Choroid plexus epithelial cell (primary cell): ENCODE measurements at regions not wholly inside any gene's neighbourhood (a gene's known extent, or its start where the extent isn't known, plus 50 kb on each side); places are given as distances from the start of the nearest gene placed in this dataset.

ENCODE experiments used
- DNase-seq: peaks from one replicate; pipeline ENCODE4 v3.0.0-alpha.2; 2010; ENCODE audit warnings: low read depth
- H3K4me3 ChIP-seq: 2 replicates; pipeline ENCODE4 v1.5.1; 2011; ENCODE audit warnings: low read depth, mild to moderate bottlenecking, control low read depth, low read length, moderate library complexity
- TF ChIP-seq, protein P1 (sequence below): conservative IDR thresholded peaks from 2 replicates; pipeline ENCODE4 v1.5.1; 2011; ENCODE audit warnings: low read depth, mild to moderate bottlenecking, control low read depth, inconsistent platforms, low read length, moderate library complexity

DNA sequence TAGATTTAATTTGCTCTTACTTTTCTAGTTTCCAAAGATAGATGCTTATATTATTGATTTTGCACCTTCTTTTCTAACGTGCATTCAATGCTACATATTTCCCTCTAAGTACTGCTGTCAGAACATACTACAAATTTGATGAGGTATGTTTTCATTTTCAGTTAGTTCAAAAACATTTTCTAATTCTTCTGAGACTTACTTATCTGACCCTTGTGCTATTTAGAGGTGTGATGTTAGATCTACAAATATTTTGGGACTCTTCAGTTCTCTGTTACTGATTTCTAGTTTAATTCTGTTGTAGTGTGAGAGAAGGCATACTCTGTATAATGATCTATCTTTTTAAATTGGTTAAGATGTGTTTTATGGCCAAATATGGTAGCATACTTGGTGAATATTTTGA, 97.8 kb upstream of the TMEM168 start:
- no peak overlapping the region for H3K4me3 ChIP-seq
- no peak for DNase-seq
- TF ChIP-seq, protein P1, sequence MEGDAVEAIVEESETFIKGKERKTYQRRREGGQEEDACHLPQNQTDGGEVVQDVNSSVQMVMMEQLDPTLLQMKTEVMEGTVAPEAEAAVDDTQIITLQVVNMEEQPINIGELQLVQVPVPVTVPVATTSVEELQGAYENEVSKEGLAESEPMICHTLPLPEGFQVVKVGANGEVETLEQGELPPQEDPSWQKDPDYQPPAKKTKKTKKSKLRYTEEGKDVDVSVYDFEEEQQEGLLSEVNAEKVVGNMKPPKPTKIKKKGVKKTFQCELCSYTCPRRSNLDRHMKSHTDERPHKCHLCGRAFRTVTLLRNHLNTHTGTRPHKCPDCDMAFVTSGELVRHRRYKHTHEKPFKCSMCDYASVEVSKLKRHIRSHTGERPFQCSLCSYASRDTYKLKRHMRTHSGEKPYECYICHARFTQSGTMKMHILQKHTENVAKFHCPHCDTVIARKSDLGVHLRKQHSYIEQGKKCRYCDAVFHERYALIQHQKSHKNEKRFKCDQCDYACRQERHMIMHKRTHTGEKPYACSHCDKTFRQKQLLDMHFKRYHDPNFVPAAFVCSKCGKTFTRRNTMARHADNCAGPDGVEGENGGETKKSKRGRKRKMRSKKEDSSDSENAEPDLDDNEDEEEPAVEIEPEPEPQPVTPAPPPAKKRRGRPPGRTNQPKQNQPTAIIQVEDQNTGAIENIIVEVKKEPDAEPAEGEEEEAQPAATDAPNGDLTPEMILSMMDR = no peak

DNA sequence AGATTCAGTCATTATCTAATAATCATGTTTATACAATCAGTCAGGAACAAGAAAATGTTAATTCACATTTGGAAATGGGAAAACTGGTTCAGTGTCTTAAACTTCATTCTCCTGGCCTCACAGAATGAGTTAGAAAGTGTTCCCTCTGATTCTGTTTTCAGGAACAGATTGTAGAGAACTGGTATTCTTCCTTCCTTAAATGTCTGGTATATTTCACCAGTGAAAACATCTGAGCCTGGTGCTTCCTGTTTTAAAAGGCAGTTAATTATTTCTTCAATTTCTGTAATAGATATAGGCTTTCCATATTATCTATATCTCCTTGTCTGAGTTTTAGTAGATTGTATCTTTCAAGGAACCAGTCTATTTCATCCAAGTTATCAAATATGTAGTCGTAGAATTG, 97.1 kb upstream of the TMEM168 start:
- TF ChIP-seq, protein P1 = no peak
- no peak for DNase-seq
- no peak overlapping the region for H3K4me3 ChIP-seq

DNA sequence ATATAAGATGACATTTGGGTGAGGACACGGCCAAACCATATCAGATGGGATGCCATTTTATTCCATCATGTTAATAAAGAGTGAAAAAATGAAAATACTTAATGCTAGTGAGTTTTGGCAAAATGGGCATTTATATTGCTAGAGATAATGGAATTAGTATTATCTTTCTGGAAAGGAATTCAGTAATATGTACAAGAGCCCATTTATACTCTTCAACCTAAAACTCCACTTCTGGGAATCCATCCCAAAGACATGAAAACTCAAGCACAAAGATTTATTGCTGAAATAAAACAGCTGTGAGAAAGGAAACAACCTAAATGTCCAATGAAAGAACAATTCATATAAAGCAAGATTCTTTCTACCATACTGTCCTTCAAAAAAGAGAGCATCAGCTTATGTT, 96.0 kb upstream of the TMEM168 start:
- H3K4me3 ChIP-seq = no peak overlapping the region
- TF ChIP-seq, protein P1 = no peak
- no peak for DNase-seq

DNA sequence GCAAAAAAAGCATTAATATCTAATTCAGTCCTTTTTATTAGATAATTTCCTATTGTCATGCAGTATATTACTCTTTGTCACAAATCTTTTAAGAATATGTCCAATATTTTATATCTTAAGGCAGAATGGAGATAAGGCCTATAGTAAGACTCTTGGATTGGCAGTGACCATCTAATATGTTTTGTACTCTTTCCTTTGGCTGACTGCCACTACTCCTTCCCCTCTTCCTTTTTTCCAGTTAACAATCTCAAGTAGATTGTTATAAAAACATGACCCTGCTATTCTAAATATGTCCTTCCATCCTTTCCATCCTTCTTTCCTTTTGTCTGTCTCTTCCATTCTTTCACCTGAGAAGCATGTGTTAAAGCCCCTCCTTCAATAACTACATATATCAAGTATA, 92.8 kb upstream of the TMEM168 start:
- TF ChIP-seq, protein P1 = no peak
- peak; percentile 32 for DNase-seq
- no peak overlapping the region for H3K4me3 ChIP-seq

DNA sequence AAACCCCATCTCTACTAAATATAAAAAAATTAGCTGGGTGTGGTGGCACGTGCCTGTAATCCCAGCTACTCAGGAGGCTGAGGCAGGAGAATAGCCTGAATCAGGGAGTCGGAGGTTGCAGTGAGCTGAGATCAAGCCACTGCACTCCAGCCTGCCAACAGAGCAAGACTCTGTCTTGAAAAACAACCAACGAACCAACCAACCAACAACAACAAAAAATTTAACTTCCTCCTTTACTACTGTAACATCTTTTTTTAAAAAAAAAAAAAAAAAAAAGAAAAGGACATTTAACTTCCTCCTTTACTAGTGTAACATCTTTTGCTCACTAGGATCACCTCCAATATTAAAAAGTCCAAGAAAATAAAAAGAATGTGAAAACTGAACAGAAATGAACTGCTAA, 92.3 kb upstream of the TMEM168 start:
- TF ChIP-seq, protein P1 = no peak
- no peak overlapping the region for H3K4me3 ChIP-seq
- no peak for DNase-seq

DNA sequence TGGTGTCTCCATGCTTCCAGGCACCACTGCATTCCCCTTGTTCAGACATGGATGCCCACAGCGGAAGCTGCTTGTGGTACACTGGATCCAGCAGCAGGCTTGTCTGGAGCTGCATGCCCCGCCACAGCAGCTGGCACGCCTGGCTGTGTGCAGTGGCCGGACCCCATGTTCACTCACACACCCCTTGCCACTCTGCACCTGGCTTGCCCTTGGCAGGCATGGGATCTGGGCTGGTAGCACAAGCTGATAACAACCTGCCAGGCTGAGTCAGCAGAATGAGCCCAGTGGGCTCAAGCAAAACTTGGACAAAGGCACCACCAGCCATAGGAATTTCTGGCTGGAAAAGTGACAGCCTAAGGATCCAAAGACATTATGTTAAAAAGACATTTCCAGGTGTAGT, 91.8 kb upstream of the TMEM168 start:
- TF ChIP-seq, protein P1 = no peak
- H3K4me3 ChIP-seq = no peak overlapping the region
- no peak for DNase-seq

DNA sequence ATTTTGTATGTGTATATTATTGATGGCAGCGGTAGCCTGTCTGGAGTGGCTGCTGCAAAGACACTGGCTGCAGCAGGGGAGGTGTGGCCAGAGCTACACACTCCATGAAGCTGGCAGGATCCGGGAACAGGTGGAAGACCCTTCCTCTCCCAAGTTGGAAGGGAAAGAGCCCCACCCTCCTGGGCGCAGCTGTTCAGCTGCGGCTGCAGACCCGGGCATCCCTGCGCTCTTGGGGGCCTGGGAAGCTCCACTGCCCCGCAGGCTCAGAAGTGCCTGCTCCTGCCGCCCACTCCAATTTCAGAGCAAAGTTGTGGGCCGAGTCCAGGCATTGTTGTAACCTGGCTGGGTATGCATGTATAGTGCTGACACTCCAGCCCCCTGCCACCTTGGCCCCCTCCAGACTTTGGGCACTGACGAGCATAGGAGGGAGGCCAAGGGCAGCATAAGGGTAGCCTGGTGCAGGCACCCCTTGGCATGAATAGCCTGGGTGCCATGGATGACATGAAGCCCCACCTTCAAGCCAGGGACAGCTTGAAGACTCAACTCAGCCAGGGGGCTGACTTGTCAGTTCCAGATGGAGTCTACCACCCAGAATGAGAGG, 90.7 kb upstream of the TMEM168 start:
- H3K4me3 ChIP-seq = no peak overlapping the region
- TF ChIP-seq, protein P1 = no peak
- no peak for DNase-seq
